Neural progenitor cell (in vitro differentiated cells): ENCODE measurements at regions not wholly inside any gene's neighbourhood (a gene's known extent, or its start where the extent isn't known, plus 50 kb on each side); places are given as distances from the start of the nearest gene placed in this dataset.

Source experiments
- CTCF ChIP-seq: fragments of 200-600 bp; sonication (generic); IDR thresholded peaks from 2 replicates; pipeline ENCODE4 v1.5.1; 2017; ENCODE audit warnings: antibody characterized with exemption, mild to moderate bottlenecking
- EZH2 ChIP-seq: fragments of 200-600 bp; sonication (generic); IDR thresholded peaks from 2 replicates; pipeline ENCODE4 v1.6.1; 2017; ENCODE audit warnings: antibody characterized with exemption, mild to moderate bottlenecking, moderate library complexity

- TF ChIP-seq CTCF, result no peak
- no peak for TF ChIP-seq EZH2
Observed at GRCh38 chr15:62981071-62981470, 61.5 kb upstream of the TPM1 start.
